ENCODE measurements at regions not wholly inside any gene's neighbourhood (a gene's known extent, or its start where the extent isn't known, plus 50 kb on each side); places are given as distances from the start of the nearest gene placed in this dataset.

DNA sequence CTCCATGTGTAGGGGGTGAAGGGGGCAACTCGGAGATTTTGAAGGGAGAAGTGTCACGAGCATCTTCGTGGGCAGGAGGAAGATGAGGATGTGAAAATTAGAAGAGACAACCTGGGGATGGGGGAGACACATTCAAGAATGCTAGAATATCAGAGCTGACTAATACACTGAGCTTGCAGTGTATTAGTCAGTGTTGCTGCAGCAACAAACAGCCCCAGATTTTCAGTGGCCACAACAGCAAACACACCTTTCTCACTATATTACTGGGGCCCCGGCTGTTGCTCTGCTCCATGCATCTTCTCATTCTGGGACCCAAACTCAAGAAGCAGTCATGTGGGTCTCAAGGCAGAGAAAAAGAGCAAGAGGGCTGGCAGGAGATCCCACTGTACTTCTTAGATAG lies 74.8 kb upstream of the SIM2 start:
- FAIRE-seq = no peak
- DNase-seq (ENCODE audit: extremely low spot score, insufficient read length, low read depth) = no peak

DNA sequence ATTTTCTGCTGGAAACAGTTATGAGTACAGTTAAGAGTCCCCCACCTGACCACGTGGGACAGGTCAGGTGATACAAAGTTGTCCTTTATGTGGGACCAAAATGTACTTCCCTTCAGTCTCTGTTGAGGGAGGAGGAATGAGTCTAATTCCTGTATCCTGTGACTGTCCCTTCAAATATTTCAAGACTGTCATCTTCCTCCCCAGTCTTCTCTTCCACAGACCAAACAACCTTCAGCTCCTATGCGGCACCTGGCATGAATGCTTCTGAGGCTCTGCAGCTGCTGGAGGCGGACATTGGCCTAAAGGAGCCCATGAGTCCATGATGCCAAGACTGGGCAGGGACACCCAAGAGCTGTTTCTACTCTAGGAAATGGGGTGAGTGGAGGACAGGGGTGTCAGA lies 72.1 kb upstream of the SIM2 start:
- no peak for FAIRE-seq
- no peak for DNase-seq (ENCODE audit: extremely low spot score, insufficient read length, low read depth)

DNA sequence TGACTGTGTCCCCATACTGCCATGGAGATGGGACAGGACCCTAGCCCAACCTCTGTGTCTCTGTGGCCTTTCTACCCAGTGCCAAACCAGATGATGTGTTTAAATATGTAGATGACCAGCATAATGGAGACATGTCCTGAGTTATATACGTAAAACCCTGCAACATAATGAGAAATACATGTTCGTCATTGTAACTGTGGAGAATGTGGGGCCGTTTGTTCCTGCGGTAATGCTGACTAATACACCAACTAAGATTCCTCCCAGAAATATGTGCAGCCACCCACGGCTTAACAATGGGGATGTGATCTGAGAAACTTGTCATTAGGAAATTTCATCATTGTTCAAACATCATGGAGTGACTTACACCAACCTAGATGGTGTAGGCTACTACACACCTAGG lies 71.7 kb upstream of the SIM2 start:
- no peak for FAIRE-seq
- DNase-seq (ENCODE audit: extremely low spot score, insufficient read length, low read depth) = no peak

DNA sequence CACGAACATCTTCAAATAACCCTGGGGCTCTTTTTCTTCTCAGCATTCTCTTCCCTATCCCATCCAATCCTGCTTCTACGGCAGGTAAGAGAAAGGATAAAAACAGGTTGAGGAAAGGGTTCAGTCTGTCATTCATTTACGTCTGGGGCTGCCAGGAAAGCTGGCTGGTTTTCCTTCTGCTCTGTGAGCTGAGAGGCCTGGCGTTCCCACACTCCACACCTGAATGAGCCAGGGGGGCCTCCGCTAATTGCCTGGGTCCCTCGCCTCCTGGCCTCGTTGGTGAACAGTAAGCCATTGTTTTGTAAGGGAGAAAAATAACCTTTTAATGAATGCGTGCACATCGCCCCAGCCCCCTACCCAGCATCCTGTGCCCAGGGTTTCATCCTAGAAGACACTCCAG lies 70.8 kb upstream of the SIM2 start:
- FAIRE-seq (no peak), DNase-seq (ENCODE audit: extremely low spot score, insufficient read length, low read depth) (no peak)

DNA sequence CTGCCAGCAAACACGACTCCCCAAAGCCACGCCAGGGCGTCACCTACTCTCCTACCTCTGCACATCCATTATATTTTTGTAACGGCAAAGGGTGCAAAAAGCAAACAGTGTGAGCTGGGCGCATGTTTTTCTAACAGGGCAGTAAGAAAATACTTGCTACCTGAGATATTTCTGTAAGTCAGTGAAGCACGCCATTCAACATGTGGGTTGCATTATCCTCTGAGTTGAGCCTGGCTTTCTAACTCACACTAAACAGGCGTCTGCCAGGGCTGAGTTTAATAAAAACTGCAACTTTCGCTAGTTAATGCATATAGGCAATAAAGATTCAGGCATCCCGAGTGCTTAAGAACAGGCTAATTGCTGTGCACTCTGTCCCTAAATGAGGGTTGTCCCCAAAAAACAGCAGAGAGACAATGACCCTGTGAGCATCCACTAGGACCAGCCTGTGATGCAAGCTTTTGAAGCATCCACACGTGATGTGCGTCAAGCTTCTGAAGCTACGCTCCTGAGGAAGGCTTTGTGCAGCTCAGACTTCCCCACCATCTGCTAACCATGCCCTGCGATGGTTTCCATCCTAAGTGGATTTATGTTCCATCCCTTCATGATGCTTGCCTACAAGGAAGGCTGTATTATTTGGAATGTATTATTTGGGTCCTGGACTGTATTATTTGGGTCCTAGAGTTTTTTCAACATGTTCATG lies 70.0 kb upstream of the SIM2 start:
- DNase-seq (ENCODE audit: extremely low spot score, insufficient read length, low read depth) = no peak
- FAIRE-seq = no peak

DNA sequence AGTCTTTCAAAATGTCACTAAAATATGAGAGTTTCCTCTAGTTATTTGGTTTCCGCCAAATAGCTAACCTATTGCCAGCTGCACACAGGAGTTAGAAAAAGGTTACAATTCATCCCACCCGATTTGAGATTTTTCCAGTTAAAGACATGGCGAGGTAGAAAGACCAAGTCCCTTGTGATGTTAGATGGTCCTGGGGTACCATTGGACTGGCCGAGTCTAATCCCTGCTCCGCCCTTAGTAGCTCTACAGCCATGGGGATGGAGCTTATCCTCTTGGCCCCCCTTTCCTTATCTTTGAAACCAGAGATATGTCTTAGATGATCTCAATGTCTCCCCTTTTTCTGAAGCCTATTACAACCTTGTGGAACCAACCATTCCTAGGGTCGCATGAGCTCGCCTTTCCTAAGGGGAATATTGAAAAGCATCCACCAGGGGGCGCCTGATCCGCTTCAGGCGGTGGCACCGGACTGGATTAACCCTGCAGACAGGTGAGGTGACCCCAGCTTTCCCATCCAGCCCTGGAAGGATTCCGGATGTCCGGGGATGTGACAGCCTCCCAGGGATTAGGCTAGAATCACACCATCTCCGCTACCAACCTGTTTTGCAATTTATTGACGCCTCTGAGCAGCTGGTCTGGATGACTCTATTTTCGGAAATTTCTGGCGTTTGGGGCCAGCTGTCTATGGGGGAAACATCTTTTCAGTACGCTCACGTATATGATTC lies 68.3 kb upstream of the SIM2 start:
- peak; percentile 76 for FAIRE-seq
- DNase-seq (ENCODE audit: extremely low spot score, insufficient read length, low read depth) = peak; percentile 53

DNA sequence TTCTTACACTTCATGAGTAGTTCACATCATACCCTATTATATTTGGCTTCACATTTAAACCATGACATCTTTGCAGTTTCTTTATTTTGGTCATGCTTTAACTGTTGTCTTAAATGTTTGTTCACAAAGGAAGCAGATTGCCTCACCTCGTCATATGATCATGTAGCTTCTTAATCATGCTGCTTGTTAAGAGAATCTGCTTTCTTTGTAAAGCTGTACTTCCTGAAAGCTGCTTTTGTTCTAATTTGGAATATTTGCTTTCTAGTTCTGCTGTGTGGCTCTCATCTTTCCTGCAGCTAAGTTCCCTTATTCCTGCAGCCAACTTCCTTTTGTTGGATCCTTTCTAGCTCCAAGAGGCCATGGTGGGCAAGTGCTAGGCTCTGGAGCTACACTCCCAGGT lies 62.9 kb upstream of the SIM2 start:
- FAIRE-seq (no peak), DNase-seq (ENCODE audit: extremely low spot score, insufficient read length, low read depth) (no peak)

DNA sequence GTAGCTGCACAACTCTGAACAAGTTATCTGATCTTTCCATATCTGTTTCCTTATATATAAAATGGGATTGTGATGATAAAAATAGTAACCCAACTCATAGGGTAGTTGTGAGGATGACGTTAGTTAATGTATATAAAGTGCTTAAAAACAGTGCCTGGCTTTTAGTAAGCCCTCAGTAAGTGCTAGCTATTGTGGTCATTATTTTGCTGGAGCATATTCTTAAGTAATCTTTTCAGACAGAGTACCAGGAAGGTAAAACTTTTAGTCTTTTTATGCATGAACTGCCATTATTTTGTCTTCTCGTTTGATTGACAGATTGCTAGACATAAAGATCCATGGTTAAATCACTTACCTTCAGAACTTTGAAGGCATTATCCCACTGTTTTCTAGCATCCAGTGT lies 62.5 kb upstream of the SIM2 start:
- FAIRE-seq (no peak), DNase-seq (ENCODE audit: extremely low spot score, insufficient read length, low read depth) (no peak)

DNA sequence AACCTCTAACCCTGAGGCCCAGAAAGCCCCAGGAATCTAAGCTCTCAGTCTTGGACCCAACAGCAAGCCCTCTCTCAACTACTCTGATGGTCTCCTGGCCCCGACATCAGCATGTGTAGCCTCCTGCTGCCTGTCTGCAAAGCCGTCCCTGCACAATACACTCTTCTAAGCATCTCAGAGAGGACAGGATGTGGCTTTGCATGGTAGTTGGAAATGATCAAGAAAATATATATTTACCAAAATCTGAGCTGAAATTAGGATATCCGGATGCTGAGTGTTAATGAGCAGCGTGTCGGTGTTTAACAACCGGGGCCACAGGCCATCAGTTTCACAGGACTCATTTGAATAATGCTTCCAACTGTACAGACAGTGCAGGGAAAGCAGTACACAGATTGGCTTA lies 59.1 kb upstream of the SIM2 start:
- FAIRE-seq (no peak), DNase-seq (ENCODE audit: extremely low spot score, insufficient read length, low read depth) (no peak)

DNA sequence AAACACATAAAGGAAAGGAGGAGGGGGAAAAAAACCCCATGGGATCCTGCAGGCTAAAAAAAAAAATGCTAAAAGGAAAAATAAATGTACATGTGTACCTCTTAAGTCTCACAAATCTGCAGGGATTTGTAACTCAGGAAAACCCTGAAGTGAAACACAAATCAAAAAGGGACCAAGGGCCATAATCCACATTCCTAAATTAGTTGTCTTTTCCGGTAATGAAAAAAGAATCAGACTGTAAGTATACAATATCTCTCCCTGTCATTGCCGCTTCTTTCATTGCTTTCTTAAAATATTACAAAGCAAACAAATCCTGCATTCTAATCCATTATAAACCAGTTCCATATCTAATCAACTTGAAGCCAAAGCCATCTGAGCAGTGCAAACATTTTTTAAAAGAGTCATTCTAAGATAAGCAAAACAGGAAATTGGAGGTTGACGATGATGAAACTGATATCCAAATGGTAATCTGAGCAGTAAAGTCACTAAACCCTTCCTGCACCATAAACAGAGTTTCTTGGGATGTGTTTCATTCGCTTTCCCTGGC lies 58.7 kb upstream of the SIM2 start:
- DNase-seq (ENCODE audit: extremely low spot score, insufficient read length, low read depth) (no peak), FAIRE-seq (no peak)

DNA sequence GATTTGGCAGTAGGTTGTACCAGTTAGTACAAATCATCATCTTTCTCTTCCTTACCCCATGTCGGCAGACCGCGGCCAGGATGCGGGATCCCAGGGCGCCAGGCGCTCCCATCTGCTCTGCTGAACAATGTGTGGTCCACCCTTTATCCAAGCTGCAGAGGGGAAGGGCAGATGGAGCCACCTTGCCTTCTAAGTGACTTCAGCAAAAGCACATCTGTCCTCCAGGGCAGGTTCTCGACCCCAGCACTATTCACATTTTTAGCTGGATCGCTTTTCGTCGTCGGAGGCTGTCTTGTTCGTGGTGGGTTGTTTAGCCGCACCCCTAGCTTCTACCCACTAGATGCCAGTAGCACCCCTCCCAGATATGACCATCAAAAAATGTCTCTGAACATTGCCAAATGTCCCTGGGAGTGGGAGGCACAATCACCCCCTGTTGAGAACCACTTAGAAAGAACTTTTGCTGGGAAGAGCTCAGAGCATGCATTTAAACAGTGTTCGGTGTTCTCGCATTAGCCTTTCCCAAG lies 58.1 kb upstream of the SIM2 start:
- DNase-seq (ENCODE audit: extremely low spot score, insufficient read length, low read depth) (no peak), FAIRE-seq (no peak)

DNA sequence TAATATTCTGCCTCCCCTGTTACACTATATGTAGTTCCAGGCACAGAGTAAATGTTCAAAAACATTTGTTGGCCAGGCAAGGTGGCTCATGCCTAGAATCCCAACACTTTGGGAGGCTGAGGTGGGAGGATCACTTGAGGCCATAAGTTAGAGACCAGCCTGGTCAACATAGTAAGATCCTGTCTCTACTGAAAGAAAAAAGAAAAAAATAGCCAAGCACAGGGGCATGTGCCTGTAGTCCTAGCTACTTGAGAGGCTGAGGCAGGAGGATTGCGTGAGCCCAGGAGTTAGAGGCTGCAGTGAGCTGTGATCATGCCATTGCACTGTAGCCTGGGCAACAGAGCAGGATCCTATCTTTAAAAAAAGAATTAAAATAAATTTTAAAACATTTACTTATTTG lies 57.6 kb upstream of the SIM2 start:
- DNase-seq (ENCODE audit: extremely low spot score, insufficient read length, low read depth) (no peak), FAIRE-seq (no peak)

DNA sequence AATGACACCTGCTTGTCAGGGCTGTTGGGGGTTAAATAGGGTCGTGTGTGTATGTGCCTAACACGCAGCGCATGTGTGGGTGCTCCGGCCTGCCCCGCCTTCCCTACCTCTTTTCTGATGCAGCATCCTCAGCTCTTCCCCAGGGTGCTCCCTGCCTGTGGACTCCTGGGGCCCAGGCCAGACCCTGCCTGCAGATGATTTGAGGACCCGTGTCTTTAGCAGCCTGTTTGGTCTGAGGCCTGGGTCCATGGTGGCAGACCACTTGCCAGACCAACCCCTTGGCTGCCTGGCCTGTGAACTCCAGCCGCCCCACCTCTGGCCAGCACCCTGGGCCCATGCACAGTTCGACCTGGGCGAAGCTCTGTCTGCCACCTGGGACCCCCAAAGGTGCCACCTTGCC lies 57.0 kb upstream of the SIM2 start:
- FAIRE-seq = no peak
- DNase-seq (ENCODE audit: extremely low spot score, insufficient read length, low read depth) = no peak

DNA sequence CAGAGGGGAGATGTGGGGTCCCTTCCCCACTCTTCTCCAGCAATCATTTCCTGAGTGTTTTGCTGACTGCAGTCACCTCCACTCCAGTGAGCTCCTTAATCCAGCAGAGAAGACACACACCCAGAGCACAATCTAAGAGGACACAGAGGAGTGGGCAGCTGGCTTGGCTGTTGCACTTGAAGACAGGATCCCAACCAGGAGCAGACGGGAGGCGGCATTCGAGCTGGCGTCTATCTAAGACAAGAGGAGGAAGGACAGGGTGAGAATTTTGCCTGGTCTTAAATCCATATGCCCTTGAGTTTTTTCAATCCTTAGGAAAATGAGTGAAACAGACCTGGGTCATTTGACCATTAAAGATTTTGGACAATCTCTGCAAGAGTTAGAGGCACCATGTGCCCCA lies 56.1 kb upstream of the SIM2 start:
- DNase-seq (ENCODE audit: extremely low spot score, insufficient read length, low read depth) = no peak
- FAIRE-seq = no peak

DNA sequence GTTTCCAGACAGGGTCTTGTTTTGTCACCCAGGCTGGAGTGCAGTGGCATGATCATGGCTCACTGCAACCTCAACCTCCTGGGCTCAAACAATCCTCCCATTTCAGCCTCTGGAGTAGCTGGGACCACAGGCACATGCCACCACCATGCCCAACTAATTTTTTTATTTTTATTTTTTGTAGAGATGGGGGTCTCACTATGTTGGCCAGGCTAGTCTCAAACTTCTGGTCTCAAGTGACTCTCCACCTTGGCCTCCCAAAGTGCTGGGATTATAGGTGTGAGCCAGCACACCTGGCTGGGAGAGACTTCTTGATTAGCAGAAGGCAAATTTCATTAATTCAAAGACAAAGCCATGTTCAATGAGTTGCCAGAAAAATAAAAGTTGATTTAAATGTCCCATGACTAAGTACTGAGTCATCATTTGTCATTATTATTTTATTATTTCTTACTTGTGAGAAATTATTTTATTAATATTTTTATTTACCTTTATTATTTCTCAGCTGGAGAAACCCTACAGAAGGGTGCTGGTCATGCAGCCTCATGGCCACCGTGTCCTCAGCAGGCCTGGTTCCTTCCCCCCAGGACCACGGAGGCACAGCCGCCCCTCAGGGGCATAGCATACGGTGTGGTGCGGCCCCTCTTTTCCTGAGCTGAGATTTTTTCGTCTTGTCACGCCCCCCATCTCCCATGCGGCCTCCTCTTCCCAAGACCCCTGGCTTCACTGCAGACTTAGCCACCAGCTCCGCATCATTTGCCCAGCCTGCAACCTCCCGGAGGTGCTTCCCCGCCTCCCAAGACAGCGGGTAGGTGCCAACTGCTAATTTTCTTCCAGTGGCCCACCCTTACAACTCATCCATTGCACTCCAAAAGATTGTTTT lies 55.3 kb upstream of the SIM2 start:
- FAIRE-seq (no peak), DNase-seq (ENCODE audit: extremely low spot score, insufficient read length, low read depth) (no peak)

DNA sequence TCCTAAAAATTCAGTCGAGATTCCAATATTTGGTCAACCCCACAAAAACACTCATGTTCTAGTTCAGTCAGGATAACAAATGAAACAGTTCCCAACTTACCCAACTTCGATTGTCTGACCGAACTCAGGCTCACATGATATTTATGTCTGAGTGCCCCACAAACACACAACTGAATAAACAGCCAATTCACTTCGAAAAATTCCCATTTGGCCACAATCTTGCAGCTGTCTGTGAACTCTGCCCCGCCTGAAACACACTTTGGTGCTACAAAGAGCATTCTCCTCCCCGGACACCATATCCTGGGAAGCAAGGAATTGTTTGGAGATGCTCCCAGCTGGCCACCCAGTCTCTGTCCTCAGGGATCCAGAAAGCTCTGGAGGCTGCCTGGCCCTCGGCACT lies 52.9 kb upstream of the SIM2 start:
- DNase-seq (ENCODE audit: extremely low spot score, insufficient read length, low read depth) (no peak), FAIRE-seq (no peak)

DNA sequence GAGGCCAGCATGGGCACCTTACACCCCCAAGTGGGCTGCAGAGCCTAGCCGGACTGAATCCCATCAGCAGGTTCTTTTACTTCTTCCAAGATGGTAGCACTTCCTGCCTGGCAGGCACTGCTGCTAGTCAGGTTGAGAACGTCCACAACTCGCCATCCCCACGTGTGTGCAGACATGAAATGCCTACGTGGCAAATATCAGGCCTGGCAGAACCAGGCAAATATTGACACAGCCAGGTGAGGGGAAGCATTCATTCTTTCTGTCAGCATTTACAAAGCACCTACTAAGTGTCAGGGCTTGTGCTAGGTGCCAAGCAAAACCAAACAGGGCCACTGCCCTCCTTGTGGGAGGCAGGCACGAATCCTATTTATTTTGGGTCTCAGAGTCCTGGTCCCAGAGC lies 52.3 kb upstream of the SIM2 start:
- DNase-seq (ENCODE audit: extremely low spot score, insufficient read length, low read depth) (no peak), FAIRE-seq (no peak)

DNA sequence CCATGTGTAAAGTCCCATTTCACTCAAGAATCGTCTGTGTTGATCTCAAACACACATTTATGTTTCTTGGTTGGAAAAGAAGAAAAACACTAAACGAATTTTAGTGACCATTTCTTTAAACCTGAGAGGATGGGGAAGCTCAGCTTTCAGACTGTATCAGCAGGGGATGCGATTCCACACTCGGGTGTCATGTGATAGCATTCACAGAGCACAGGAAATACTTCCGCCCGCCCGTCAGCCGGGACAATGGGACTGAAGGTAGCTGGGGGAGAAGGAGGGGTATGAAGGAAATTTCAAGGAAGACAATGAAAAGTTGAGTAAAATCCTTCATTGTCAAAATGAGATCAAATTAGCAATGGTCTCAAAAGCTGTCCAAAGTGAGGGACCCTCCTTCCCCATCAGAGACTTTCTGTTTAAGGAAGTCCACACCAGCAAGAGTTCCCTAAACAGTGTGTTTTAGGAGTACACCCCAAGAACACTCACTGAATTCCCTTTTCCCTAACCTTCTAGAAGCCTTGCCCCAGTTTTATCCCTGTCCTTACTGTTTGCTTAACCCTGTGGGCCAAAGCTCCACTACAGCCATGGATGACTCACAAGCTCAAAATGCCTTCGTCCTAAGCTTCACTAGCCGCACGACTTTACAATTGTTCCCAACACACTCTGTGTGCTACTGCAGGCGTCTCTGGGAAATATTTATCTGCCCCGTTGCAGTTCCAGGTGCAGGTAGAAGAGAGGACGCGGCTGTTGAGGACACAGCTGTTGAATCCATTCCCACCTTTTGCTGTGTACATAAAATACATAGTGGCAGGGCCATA lies 51.4 kb upstream of the SIM2 start:
- FAIRE-seq = no peak
- no peak for DNase-seq (ENCODE audit: extremely low spot score, insufficient read length, low read depth)
